Panc1 (cell line): ENCODE measurements at regions not wholly inside any gene's neighbourhood (a gene's known extent, or its start where the extent isn't known, plus 50 kb on each side); places are given as distances from the start of the nearest gene placed in this dataset.

Experiments used
- ATAC-seq: fragments of 200-7000 bp; cut with Tn5 transposase; 2 replicates; pipeline ENCODE4 v1.9.1; 2020; ENCODE audit warnings: mild to moderate bottlenecking, moderate library complexity
- BruUV-seq: library from RNA; stranded (reverse); fragments of 400-500 nt; replicated peaks from 2 replicates; lab custom pipeline; 2021; lab: Mats Ljungman, UMichigan
- CTCF ChIA-PET: fragments of 300-600 bp; sonication (Branson Sonifier 250); formaldehyde crosslinking; loops from one replicate; lab custom pipeline; 2022; ENCODE audit warnings: antibody characterized with exemption; lab: Charles Lee
- POLR2A ChIA-PET: fragments of 300-600 bp; sonication (Branson Sonifier 250); formaldehyde crosslinking; loops from one replicate; lab custom pipeline; 2022; ENCODE audit warnings: antibody characterized with exemption; lab: Charles Lee
- DNase-seq: peaks from one replicate; pipeline ENCODE4 v3.0.0-alpha.2; 2010; ENCODE audit warnings: low read depth, low spot score
- H3K27ac ChIP-seq: 2 replicates; pipeline ENCODE4 v1.5.1; 2011; ENCODE audit warnings: mild to moderate bottlenecking, low read length, inconsistent platforms
- H3K27me3 ChIP-seq: fragments of 200-500 bp; sonication (Bioruptor generic); 2 replicates; pipeline ENCODE4 v1.6.0; 2014; ENCODE audit warnings: low read length, inconsistent platforms; ENCODE audit not compliant: control insufficient read depth, insufficient read depth
- H3K36me3 ChIP-seq: fragments of 200-500 bp; sonication (Bioruptor generic); 2 replicates; pipeline ENCODE4 v1.5.1; 2014; ENCODE audit warnings: inconsistent platforms, mild to moderate bottlenecking, low read length, moderate library complexity; ENCODE audit not compliant: control insufficient read depth, insufficient read depth
- H3K4me1 ChIP-seq: 2 replicates; pipeline ENCODE4 v1.5.1; 2011; ENCODE audit warnings: inconsistent platforms, mild to moderate bottlenecking, low read length, moderate library complexity; ENCODE audit not compliant: control insufficient read depth, insufficient read depth
- H3K4me3 ChIP-seq, 2 experiments: 2 replicates each; pipeline ENCODE4 v1.5.1; 2011 to 2012; ENCODE audit warnings: low read depth in 2 of 2, low read length in 2 of 2, mild to moderate bottlenecking in 2 of 2, inconsistent platforms in 1 of 2, moderate library complexity in 1 of 2
- H3K9me3 ChIP-seq: fragments of 200-500 bp; sonication (Bioruptor generic); 2 replicates; pipeline ENCODE4 v1.5.1; 2014; ENCODE audit warnings: low read depth, mild to moderate bottlenecking, inconsistent platforms, low read length, moderate library complexity; ENCODE audit not compliant: control insufficient read depth, insufficient read depth
- CTCF ChIP-seq: fragments of 450-650 bp; IDR thresholded peaks from 2 replicates; pipeline ENCODE4 v1.5.1; 2017; ENCODE audit warnings: mild to moderate bottlenecking
- POLR2AphosphoS5 ChIP-seq: IDR thresholded peaks from 2 replicates; pipeline ENCODE4 v1.6.1; 2012; ENCODE audit warnings: mild to moderate bottlenecking, low read depth, low read length, moderate library complexity
- SIN3A ChIP-seq: IDR thresholded peaks from 2 replicates; pipeline ENCODE4 v1.6.1; 2012; ENCODE audit warnings: low read depth, mild to moderate bottlenecking, low read length, moderate library complexity, borderline replicate concordance; ENCODE audit not compliant: insufficient read depth
- TCF7L2 ChIP-seq: IDR thresholded peaks from 2 replicates; pipeline ENCODE4 v1.6.1; 2011; ENCODE audit warnings: mild to moderate bottlenecking, low read depth, low read length, inconsistent platforms
- in situ Hi-C: cut with HindIII; loops from 2 replicates; pipeline ENCODE4 v1.10.0; 2016; ENCODE audit warnings: low sequenced_read_pairs, low pct_unique_long_range_greater_than_20kb
- intact Hi-C: fragments of 100-400 bp; cut with micrococcal nuclease; formaldehyde crosslinking; loops from one replicate; pipeline ENCODE4 v1.10.0; 2022; ENCODE audit not compliant: unreplicated experiment
- TF ChIP-seq, protein P1 (sequence below), 2 experiments: IDR thresholded peaks; 2 replicates each; pipeline ENCODE4 v1.6.1; 2011 to 2012; ENCODE audit warnings: low read depth in 2 of 2, control low read depth in 1 of 2, low read length in 1 of 2, mild to moderate bottlenecking in 1 of 2, moderate library complexity in 1 of 2; ENCODE audit not compliant: insufficient read depth in 1 of 2

DNA sequence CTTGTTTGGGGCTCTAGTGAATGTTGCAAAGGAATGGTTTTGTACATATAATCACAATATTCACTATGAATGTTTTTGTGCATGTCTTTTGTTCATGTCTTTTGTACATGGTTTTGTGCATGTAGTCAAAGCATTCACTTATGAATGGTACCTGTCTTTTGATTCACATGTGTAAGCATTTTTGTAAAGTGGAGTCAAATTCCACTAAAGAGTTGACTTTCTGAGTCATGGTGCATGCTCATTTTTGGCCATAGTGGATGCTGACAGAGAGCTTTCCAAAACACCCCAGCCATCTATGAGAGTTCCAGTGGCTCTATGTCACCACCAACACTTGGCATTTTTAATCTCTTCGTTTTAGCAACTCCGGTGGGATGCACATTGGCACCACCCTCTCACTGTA lies 1185.9 kb upstream of the TMEM132C start:
- Histone ChIP-seq H3K36me3 (no peaks in the 10 kb centered on the region), H3K27me3 (no peaks in the 10 kb centered on the region), H3K4me1 (no peaks in the 10 kb centered on the region), H3K27ac (no peak overlapping the region), H3K9me3 (no peaks in the 10 kb centered on the region), H3K4me3 (no peak overlapping the region)
- ChIA-PET POLR2A (no interaction called here), CTCF (no interaction called here)
- intact Hi-C loops, result no loop called here
- no peak for ATAC-seq
- no peak for TF ChIP-seq POLR2AphosphoS5
- TF ChIP-seq SIN3A, result no peak
- TF ChIP-seq CTCF, result no peak
- TF ChIP-seq, protein P1, sequence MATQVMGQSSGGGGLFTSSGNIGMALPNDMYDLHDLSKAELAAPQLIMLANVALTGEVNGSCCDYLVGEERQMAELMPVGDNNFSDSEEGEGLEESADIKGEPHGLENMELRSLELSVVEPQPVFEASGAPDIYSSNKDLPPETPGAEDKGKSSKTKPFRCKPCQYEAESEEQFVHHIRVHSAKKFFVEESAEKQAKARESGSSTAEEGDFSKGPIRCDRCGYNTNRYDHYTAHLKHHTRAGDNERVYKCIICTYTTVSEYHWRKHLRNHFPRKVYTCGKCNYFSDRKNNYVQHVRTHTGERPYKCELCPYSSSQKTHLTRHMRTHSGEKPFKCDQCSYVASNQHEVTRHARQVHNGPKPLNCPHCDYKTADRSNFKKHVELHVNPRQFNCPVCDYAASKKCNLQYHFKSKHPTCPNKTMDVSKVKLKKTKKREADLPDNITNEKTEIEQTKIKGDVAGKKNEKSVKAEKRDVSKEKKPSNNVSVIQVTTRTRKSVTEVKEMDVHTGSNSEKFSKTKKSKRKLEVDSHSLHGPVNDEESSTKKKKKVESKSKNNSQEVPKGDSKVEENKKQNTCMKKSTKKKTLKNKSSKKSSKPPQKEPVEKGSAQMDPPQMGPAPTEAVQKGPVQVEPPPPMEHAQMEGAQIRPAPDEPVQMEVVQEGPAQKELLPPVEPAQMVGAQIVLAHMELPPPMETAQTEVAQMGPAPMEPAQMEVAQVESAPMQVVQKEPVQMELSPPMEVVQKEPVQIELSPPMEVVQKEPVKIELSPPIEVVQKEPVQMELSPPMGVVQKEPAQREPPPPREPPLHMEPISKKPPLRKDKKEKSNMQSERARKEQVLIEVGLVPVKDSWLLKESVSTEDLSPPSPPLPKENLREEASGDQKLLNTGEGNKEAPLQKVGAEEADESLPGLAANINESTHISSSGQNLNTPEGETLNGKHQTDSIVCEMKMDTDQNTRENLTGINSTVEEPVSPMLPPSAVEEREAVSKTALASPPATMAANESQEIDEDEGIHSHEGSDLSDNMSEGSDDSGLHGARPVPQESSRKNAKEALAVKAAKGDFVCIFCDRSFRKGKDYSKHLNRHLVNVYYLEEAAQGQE (IDR thresholded peaks at IDR 0.05; ENCODE audit: insufficient read depth in 1 of 2, low read depth in 2 of 2, low read length in 1 of 2), result no peak
- TF ChIP-seq TCF7L2, result no peak
- DNase-seq, result no peak
- BruUV-seq, result no TSS peak
- in situ Hi-C loops, result no loop called here

- no peaks in the 10 kb centered on the region for H3K9me3 ChIP-seq
- ATAC-seq, result peak; percentile 87
- ChIA-PET POLR2A (no interaction called here), CTCF (interaction anchor here (0.5 kb wide), 1 partner anchor 977 kb away, joined by 3 read pairs; no protein-coding TSS in a partner anchor)
- no peaks in the 10 kb centered on the region for H3K36me3 ChIP-seq
- in situ Hi-C loops, result no loop called here
- peak overlapping the region; percentile 83 for H3K27ac ChIP-seq
- TF ChIP-seq POLR2AphosphoS5 (no peak), SIN3A (no peak), TCF7L2 (no peak), CTCF (no peak)
- TF ChIP-seq, protein P1 (IDR thresholded peaks at IDR 0.05; ENCODE audit: insufficient read depth in 1 of 2, low read depth in 2 of 2, low read length in 1 of 2), result no peak
- H3K4me3 ChIP-seq, result peak overlapping the region; percentile 33 to 65
- H3K4me1 ChIP-seq, result no peaks in the 10 kb centered on the region
- no peaks in the 10 kb centered on the region for H3K27me3 ChIP-seq
- DNase-seq, result peak; percentile 36
- BruUV-seq, result no TSS peak
- intact Hi-C loops, result no loop called here
These were observed 1183.7 kb upstream of the TMEM132C start for GRCh38 chr12:127083008-127083949.
